Gastroesophageal sphincter (tissue), 3 donors: ENCODE measurements at regions not wholly inside any gene's neighbourhood (a gene's known extent, or its start where the extent isn't known, plus 50 kb on each side); places are given as distances from the start of the nearest gene placed in this dataset.

Experiments
- EP300 ChIP-seq: sonication (generic); formaldehyde crosslinking; IDR thresholded peaks from one replicate; pipeline ENCODE4 v1.6.1; 2017; ENCODE audit warnings: antibody characterized with exemption, mild to moderate bottlenecking
- POLR2A ChIP-seq, 2 donors: fragments of 450-650 bp; IDR thresholded peaks; one replicate each; pipeline ENCODE4 v1.6.1; 2017; ENCODE audit warnings: antibody characterized with exemption in 2 of 2, mild to moderate bottlenecking in 2 of 2, moderate library complexity in 1 of 2
- TF ChIP-seq, protein P1 (sequence below), 4 experiments: fragments of 200-600 bp in 2 of 4; fragments of 450-650 bp in 2 of 4; sonication (generic) in 1 of 4; IDR thresholded peaks; one replicate each; pipeline ENCODE4 v1.5.1; 2017 to 2019; ENCODE audit warnings: antibody characterized with exemption in 4 of 4, mild to moderate bottlenecking in 2 of 4, moderate library complexity in 2 of 4

DNA sequence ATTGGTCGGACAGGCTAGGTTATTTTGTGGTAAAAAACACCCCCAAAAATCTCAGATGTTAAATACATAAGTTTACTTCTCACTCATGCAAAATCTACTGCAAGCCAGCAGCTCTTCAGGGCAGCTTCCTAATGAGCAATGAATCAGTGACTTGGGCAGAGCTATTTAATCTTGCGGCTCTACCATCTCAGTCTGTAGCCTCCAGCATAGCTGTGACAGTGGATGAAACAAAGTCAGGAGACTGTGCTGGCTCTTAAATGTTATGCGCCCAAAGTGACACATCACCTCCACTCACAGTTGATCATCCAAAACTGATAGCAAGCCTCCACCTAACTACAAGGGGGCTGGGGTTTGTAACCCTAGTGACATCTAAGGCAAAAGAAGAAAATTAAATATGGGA, 571.9 kb downstream of the METTL4 start:
- TF ChIP-seq, protein P1, sequence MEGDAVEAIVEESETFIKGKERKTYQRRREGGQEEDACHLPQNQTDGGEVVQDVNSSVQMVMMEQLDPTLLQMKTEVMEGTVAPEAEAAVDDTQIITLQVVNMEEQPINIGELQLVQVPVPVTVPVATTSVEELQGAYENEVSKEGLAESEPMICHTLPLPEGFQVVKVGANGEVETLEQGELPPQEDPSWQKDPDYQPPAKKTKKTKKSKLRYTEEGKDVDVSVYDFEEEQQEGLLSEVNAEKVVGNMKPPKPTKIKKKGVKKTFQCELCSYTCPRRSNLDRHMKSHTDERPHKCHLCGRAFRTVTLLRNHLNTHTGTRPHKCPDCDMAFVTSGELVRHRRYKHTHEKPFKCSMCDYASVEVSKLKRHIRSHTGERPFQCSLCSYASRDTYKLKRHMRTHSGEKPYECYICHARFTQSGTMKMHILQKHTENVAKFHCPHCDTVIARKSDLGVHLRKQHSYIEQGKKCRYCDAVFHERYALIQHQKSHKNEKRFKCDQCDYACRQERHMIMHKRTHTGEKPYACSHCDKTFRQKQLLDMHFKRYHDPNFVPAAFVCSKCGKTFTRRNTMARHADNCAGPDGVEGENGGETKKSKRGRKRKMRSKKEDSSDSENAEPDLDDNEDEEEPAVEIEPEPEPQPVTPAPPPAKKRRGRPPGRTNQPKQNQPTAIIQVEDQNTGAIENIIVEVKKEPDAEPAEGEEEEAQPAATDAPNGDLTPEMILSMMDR (IDR thresholded peaks at IDR 0.05) = no peak
- TF ChIP-seq POLR2A (IDR thresholded peaks at IDR 0.05) = no peak
- TF ChIP-seq EP300 = no peak
